Activated naive CD4-positive, alpha-beta T cell treated with anti-CD3 and anti-CD28 coated beads for 36 hours (primary cell): ENCODE measurements at regions not wholly inside any gene's neighbourhood (a gene's known extent, or its start where the extent isn't known, plus 50 kb on each side); places are given as distances from the start of the nearest gene placed in this dataset.

Experiments used
- CTCF ChIA-PET: fragments of 350-600 bp; sonication (Branson Sonifier 250); formaldehyde crosslinking; loops from one replicate; lab custom pipeline; 2021; ENCODE audit warnings: antibody characterized with exemption; lab: Charles Lee
- DNase-seq: peaks from one replicate; pipeline ENCODE4 v3.0.0-alpha.2; 2020
- H3K27ac Mint-ChIP-seq: one replicate; pipeline ENCODE4 v1.8.0; 2021; ENCODE audit warnings: mild to moderate bottlenecking, mixed read lengths
- H3K27me3 Mint-ChIP-seq: one replicate; pipeline ENCODE4 v1.8.0; 2021; ENCODE audit warnings: low read depth, mixed read lengths
- H3K36me3 Mint-ChIP-seq: one replicate; pipeline ENCODE4 v1.8.0; 2021; ENCODE audit warnings: low read depth, mixed read lengths
- H3K4me1 Mint-ChIP-seq: one replicate; pipeline ENCODE4 v1.8.0; 2021; ENCODE audit warnings: low read depth, mixed read lengths
- H3K4me3 Mint-ChIP-seq: one replicate; pipeline ENCODE4 v1.8.0; 2021; ENCODE audit warnings: mild to moderate bottlenecking, moderate library complexity, mixed read lengths
- H3K9me3 Mint-ChIP-seq: one replicate; pipeline ENCODE4 v1.8.0; 2021; ENCODE audit warnings: mixed read lengths
- intact Hi-C: fragments of 100-400 bp; cut with micrococcal nuclease; formaldehyde crosslinking; loops from one replicate; pipeline ENCODE4 v1.15.1; 2023

- Mint-ChIP-seq H3K4me3 (no peak overlapping the region), H3K4me1 (no peaks in the 10 kb centered on the region), H3K27ac (no peak overlapping the region), H3K27me3 (no peaks in the 10 kb centered on the region), H3K36me3 (no peaks in the 10 kb centered on the region), H3K9me3 (no peaks in the 10 kb centered on the region)
- CTCF ChIA-PET: no interaction called here
- DNase-seq: no peak
- intact Hi-C loops: no loop called here
Observed at GRCh38 chr3:116767726-116768125, 58.1 kb downstream of the TUSC7 start.

DNA sequence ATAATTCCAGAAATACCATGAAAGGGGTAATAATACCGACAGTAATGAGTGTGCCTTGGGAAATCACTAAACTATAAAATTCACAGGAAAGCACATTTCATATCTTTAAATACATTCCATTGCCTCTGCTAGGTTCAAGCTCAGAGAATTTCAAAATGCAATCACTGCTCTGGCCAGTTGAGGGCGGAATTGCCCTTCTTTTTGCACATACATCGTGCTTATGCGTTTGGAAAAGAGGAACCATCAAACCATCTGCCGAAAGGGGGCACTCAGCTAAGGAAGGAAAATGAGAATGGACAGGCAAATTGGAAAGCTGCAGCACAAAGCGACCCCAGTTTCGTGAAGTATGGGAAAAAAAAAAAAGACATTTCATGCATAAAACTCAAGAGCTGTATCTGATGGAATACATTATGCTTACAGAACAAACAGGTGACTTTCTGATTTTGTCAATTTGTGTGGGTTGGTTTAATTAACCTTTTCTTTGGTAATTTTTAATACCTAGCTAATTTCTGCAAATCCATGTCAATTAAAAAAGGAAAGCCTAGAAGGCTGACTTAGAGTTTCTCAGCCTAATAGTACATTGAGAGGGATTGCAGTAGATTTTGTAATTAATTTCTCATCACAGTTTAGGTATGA, 61.4 kb downstream of the TUSC7 start:
- intact Hi-C loops: loop anchor here (1.0 to 5.0 kb wide), 4 partner anchors 755 to 1856 kb away; no protein-coding TSS in a partner anchor
- H3K4me3 Mint-ChIP-seq: no peak overlapping the region
- H3K36me3 Mint-ChIP-seq: no peaks in the 10 kb centered on the region
- no peaks in the 10 kb centered on the region for H3K9me3 Mint-ChIP-seq
- no peak overlapping the region for H3K27ac Mint-ChIP-seq
- H3K4me1 Mint-ChIP-seq: no peaks in the 10 kb centered on the region
- H3K27me3 Mint-ChIP-seq: no peaks in the 10 kb centered on the region
- DNase-seq: peak; percentile 73
- CTCF ChIA-PET: interaction anchor here (0.6 to 1.3 kb wide), 19 partner anchors 9 to 1832 kb away, joined by 3 to 7 read pairs (median 3); no protein-coding TSS in a partner anchor

GRCh38 chr3:116776880-116777785, 67.6 kb downstream of the TUSC7 start:
- no peaks in the 10 kb centered on the region for H3K9me3 Mint-ChIP-seq
- H3K4me1 Mint-ChIP-seq: no peaks in the 10 kb centered on the region
- H3K27me3 Mint-ChIP-seq: no peaks in the 10 kb centered on the region
- no peak overlapping the region for H3K4me3 Mint-ChIP-seq
- no peaks in the 10 kb centered on the region for H3K36me3 Mint-ChIP-seq
- H3K27ac Mint-ChIP-seq: no peak overlapping the region
- CTCF ChIA-PET: interaction anchor here (0.5 kb wide), 1 partner anchor 356 kb away, joined by 9 read pairs; no protein-coding TSS in a partner anchor
- DNase-seq: no peak
- intact Hi-C loops: no loop called here

- intact Hi-C loops: no loop called here
- Mint-ChIP-seq H3K27me3 (no peaks in the 10 kb centered on the region), H3K4me1 (no peaks in the 10 kb centered on the region), H3K4me3 (no peak overlapping the region), H3K36me3 (no peaks in the 10 kb centered on the region), H3K9me3 (peaks cover 2% of the 10 kb centered on the region), H3K27ac (no peak overlapping the region)
- CTCF ChIA-PET: interaction anchor here (1.0 kb wide), 1 partner anchor 15 kb away, joined by 3 read pairs; no protein-coding TSS in a partner anchor
- DNase-seq: no peak
Observed at GRCh38 chr3:116785226-116785625, 75.6 kb downstream of the TUSC7 start.

- H3K27me3 Mint-ChIP-seq: no peaks in the 10 kb centered on the region
- no peaks in the 10 kb centered on the region for H3K36me3 Mint-ChIP-seq
- H3K4me3 Mint-ChIP-seq: no peak overlapping the region
- DNase-seq: no peak
- intact Hi-C loops: no loop called here
- H3K4me1 Mint-ChIP-seq: no peaks in the 10 kb centered on the region
- H3K27ac Mint-ChIP-seq: no peak overlapping the region
- peaks cover 7% of the 10 kb centered on the region for H3K9me3 Mint-ChIP-seq
- CTCF ChIA-PET: no interaction called here
Observed at GRCh38 chr3:116802651-116803050, 93.1 kb downstream of the TUSC7 start.

GRCh38 chr3:116806351-116806750, 96.8 kb downstream of the TUSC7 start:
- Mint-ChIP-seq H3K36me3 (no peaks in the 10 kb centered on the region), H3K27me3 (no peaks in the 10 kb centered on the region), H3K9me3 (peaks cover 11% of the 10 kb centered on the region), H3K27ac (no peak overlapping the region), H3K4me1 (no peaks in the 10 kb centered on the region), H3K4me3 (no peak overlapping the region)
- DNase-seq: no peak
- CTCF ChIA-PET: no interaction called here
- intact Hi-C loops: no loop called here

GRCh38 chr3:116808725-116809124, 99.1 kb downstream of the TUSC7 start:
- Mint-ChIP-seq H3K27me3 (no peaks in the 10 kb centered on the region), H3K4me3 (no peak overlapping the region), H3K27ac (no peak overlapping the region), H3K9me3 (peaks cover 8% of the 10 kb centered on the region), H3K36me3 (no peaks in the 10 kb centered on the region), H3K4me1 (no peaks in the 10 kb centered on the region)
- DNase-seq: no peak
- intact Hi-C loops: no loop called here
- CTCF ChIA-PET: no interaction called here

GRCh38 chr3:116809208-116809607, 99.6 kb downstream of the TUSC7 start:
- Mint-ChIP-seq H3K27me3 (no peaks in the 10 kb centered on the region), H3K9me3 (peaks cover 8% of the 10 kb centered on the region), H3K27ac (no peak overlapping the region), H3K36me3 (no peaks in the 10 kb centered on the region), H3K4me1 (no peaks in the 10 kb centered on the region), H3K4me3 (no peak overlapping the region)
- DNase-seq: no peak
- intact Hi-C loops: no loop called here
- CTCF ChIA-PET: no interaction called here

GRCh38 chr3:116811754-116812153, 102.2 kb downstream of the TUSC7 start:
- DNase-seq: no peak
- no peak overlapping the region for H3K27ac Mint-ChIP-seq
- intact Hi-C loops: no loop called here
- H3K36me3 Mint-ChIP-seq: no peaks in the 10 kb centered on the region
- CTCF ChIA-PET: no interaction called here
- no peak overlapping the region for H3K4me3 Mint-ChIP-seq
- no peaks in the 10 kb centered on the region for H3K27me3 Mint-ChIP-seq
- peaks cover 7% of the 10 kb centered on the region for H3K9me3 Mint-ChIP-seq
- H3K4me1 Mint-ChIP-seq: no peaks in the 10 kb centered on the region

GRCh38 chr3:116812949-116813348, 103.4 kb downstream of the TUSC7 start:
- Mint-ChIP-seq H3K4me1 (no peaks in the 10 kb centered on the region), H3K27me3 (no peaks in the 10 kb centered on the region), H3K27ac (no peak overlapping the region), H3K9me3 (peaks cover 4% of the 10 kb centered on the region), H3K4me3 (no peak overlapping the region), H3K36me3 (no peaks in the 10 kb centered on the region)
- DNase-seq: no peak
- CTCF ChIA-PET: no interaction called here
- intact Hi-C loops: no loop called here

GRCh38 chr3:116815321-116815720, 105.7 kb downstream of the TUSC7 start:
- no peak for DNase-seq
- CTCF ChIA-PET: no interaction called here
- no peak overlapping the region for H3K27ac Mint-ChIP-seq
- intact Hi-C loops: no loop called here
- no peaks in the 10 kb centered on the region for H3K27me3 Mint-ChIP-seq
- H3K4me3 Mint-ChIP-seq: no peak overlapping the region
- H3K36me3 Mint-ChIP-seq: no peaks in the 10 kb centered on the region
- no peaks in the 10 kb centered on the region for H3K4me1 Mint-ChIP-seq
- H3K9me3 Mint-ChIP-seq: no peaks in the 10 kb centered on the region

DNA sequence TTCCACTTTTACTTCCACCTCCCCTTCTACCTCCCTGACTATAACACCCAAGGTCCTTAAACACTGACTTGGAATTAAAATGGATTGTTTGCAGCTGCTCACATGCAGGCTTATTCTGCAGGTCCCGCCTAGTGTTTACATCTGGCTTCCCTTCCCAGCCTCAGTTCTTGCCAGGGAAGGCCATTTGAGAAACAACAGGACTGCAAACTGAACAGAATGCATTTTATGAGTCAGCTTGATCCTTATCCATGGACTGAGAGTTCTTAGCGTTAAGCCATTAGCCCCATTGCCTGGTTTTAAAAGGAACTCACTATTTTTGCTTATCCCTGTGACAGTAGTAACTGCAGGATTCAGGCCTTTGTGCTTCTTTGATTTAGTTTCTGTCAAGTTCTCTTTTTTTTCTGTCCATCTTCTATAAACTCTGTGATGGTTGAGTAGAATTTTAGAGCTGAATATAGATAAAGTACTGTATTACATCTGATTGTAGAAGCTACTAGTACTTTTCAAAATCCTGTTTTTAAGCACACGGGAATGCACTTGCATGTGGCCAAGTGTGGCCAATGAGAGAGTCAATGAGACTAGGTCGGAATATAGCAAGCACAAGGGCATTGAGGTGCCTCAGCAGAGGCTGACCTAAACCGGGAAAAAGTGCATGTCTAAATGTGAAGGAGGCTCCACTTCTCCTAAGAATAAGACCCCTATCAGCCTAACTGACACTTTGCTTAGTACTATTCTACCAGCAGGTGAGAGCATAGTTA, 106.4 kb downstream of the TUSC7 start:
- Mint-ChIP-seq H3K36me3 (no peaks in the 10 kb centered on the region), H3K4me1 (no peaks in the 10 kb centered on the region), H3K4me3 (no peak overlapping the region), H3K27ac (no peak overlapping the region), H3K27me3 (no peaks in the 10 kb centered on the region), H3K9me3 (no peaks in the 10 kb centered on the region)
- DNase-seq: no peak
- CTCF ChIA-PET: no interaction called here
- intact Hi-C loops: no loop called here
